Right kidney (tissue), 1 donor: ENCODE measurements at regions not wholly inside any gene's neighbourhood (a gene's known extent, or its start where the extent isn't known, plus 50 kb on each side); places are given as distances from the start of the nearest gene placed in this dataset.

ENCODE experiments used
- DNase-seq: peaks from one replicate; pipeline ENCODE4 v3.0.0-alpha.2; 2016

DNA sequence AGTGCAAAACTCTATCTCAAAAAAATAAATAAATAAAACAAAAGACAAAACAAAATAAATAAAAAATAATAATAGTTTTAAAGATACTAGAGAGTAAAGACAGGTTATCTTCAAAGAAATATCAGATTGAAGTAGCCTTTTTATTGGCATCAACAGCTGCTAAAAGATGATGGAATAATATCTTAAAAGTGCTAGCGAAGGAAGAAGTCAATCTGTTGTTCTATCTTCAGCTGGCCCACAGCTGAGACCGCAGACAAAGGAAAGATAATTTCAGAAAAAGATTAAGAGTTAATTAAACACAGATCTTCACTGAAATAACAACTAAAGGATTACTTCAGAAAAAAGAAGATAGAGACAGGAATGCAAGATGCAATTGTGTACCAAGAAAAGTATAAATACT, 130.2 kb upstream of the PKDCC start:
- DNase-seq = no peak

GRCh38 chr2:41919135-41919534, 128.7 kb upstream of the PKDCC start:
- DNase-seq = no peak

DNA sequence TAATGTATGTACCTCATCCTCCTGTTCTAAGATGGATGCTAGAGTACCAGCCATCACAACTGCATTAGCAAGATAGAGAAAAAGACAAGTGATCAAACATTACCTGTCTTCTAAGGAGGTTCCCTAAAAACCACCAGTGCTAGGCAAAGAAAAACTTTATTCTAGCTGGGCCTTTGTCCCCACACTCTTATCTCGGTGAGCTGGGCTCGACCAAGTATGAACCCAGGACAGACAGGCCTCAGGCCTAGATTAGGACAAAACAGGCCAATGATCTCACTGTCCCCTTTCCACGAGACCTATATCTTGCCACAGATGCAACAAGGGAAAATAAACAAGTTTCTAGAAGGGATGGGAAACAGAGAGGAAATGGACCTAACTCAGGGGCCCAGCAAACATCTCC, 127.6 kb upstream of the PKDCC start:
- DNase-seq = no peak

DNA sequence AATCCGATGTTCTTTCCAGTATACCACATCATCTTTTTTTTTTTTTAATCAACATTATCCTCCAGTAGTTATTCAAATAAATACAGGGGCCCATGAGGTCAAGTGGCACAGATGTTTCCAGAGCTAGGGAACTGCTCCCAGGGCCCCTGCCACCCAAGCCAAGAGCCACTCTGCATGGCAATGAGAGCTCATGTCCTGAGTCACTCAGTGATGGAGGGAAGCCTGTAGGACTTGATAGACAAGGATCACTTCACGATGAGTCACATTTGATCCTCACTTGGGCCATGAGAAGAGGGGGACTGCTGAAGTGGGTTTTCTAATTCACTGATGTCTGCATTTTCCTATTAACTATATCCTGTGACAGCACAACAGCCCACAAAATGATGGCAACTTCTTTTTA, 127.0 kb upstream of the PKDCC start:
- DNase-seq = no peak

- no peak for DNase-seq
These were observed 125.6 kb upstream of the PKDCC start for GRCh38 chr2:41922177-41922576.

GRCh38 chr2:41923156-41923786, 124.5 kb upstream of the PKDCC start:
- no peak for DNase-seq

DNA sequence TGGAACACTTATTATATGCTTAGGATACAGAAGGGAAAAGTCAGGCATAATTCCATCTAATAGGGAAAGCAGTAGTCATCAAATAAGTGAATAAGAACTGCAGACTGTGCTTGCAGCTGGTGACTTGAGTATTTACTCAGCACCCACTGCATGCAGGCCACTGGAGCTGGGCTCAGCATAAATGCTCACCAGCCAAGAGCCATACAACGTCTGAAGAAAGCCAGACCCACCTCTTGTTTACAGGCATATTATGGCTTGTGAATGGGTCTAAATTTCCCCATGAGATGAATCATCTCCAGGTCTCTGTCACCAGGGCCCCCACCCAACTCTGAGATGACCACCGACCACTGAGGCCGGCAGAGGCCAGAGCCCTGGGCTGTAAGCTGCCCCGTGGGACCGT, 123.8 kb upstream of the PKDCC start:
- no peak for DNase-seq

DNA sequence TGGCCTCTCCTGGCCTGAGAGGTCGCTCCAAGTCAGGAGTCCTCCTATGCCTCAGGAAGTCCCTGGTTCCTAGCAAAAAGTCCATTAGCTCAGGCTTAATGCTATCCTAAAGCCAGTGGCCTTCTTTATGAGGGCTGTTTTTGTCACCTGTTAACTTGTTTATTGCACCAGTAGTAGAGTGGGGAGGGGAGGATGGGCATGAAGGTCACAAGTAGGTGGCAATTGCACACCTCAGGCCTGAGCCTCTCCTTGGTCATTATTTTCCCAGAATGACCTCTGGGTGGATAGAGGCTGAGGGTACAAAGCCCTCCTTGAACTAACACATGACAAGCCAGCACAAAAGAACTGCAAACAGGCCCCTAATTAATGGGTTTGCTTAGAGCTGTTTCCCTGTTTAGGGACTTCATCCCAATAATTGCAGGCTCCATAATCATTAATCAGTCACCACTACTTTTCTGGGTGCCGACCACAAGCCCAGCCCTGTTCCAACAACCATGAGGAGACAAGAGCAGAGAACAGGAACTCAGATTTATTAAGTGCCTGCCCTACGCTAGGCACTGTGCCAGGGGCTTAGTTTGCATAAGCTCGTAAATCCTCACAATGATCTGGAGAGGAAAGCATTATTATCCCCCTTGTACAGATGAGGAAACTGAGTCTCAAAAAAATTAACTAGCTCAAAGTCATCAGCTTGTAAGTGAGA, 123.0 kb upstream of the PKDCC start:
- DNase-seq = no peak

- DNase-seq = no peak
These were observed 122.1 kb upstream of the PKDCC start for GRCh38 chr2:41925712-41926111.

GRCh38 chr2:41926614-41927580, 120.9 kb upstream of the PKDCC start:
- DNase-seq = no peak

GRCh38 chr2:41927581-41928264, 120.1 kb upstream of the PKDCC start:
- DNase-seq = no peak

- DNase-seq = no peak
These were observed 119.3 kb upstream of the PKDCC start for GRCh38 chr2:41928526-41928925.

GRCh38 chr2:41930807-41931566, 116.8 kb upstream of the PKDCC start:
- no peak for DNase-seq

DNA sequence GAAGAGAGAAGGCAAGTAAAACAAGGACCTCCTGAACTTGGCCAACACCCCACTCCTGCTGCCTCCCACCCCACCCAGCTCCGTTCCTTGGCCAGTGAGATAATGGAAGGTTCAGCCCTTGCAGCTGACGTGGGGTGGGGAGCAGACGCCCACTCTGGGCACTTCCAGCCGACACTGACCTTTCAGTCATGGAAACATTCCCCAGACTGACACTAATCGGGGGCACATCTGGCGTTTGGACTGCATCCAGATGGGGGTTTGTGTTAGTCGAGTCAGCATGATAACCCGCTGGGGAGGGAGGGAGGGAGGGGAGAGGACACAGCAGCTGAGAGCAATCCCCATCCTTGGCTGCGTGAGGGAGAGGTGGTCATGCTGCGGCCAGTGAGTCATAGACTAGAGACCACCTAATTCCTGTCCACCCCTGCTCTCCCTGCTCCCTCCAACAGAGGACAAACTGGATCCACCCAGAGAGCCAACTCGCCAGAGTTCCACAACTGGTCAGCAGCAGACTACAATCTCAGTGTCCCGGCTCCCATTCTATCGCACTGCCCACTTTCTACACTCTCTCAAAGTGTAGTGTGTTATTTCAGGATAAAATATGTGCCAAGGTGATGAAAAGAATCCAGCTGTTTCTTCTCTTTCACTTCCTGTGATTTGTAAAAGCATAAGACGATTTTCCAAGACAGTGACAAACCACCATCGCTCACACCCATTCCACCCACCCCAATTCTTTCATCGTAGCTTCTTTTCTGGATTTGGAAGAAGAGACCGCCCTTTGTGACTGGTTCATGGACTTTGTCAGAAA, 115.4 kb upstream of the PKDCC start:
- peak; percentile 51 for DNase-seq

DNA sequence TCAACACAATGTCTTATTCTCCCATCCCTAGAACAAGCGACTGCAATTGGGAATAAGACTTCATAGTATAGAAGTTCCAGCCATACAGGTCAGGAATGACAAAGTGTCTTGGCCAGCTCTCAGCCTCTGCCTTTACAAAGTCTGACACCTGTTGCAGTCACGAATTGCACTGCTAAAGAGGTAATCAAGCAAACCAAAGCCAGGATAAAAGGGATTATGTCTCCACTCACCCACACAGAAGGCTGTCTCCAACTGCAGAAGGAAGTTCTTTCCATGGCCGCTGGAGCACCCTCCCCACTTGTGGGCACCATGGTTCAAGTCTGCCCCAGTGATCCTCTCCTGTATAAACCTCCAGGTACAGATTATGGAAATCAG, 114.8 kb upstream of the PKDCC start:
- DNase-seq = no peak

- no peak for DNase-seq
These were observed 114.1 kb upstream of the PKDCC start for GRCh38 chr2:41933585-41934320.

DNA sequence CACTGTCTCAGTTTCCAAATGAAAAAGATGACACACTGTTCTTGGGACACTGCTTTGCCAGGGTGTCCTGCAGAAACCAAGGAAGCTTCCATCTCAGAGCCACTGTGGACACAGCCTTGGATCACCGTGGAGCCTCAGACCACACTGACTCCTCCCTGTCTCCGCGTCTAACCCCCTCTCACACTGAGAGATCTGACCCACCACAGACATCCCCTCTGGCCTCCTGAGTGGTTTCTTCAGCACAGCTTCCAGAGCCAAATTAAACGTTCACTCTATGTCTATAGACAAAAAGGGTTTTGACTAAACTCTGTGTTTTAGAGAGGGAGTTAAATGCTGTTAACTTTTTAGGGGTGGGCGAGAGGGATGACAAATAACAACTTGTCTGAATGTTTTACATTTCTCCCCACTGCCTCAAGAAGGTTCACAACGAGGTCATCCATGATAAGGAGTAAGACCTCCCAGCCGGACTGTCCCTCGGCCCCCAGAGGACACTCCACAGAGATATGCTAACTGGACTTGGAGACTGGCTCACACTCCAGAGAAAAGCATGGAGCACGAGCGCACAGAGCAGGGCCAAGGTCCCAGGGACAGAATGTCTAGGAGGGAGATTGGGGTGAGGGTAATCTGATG, 113.4 kb upstream of the PKDCC start:
- peak; percentile 52 for DNase-seq

GRCh38 chr2:41935002-41935401, 112.8 kb upstream of the PKDCC start:
- DNase-seq = no peak

DNA sequence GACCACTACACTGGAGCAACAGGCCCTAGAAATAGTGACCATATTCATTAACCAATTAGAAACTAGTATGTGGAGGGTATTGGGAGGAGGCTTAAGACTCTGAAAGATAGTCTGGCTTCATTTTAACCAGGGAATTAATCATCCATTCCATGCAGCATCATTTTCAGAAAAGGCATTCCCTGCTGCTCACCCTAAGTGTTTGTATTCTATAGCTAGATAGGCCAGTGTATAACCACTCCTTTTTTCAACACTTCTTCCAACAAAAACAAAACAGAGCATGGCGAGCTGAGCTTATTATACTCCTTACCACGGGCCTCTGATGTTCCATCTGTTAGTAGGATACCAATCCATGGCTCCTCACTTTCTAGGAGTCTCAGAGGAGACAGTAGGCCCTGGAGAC, 112.0 kb upstream of the PKDCC start:
- no peak for DNase-seq
